ENCODE measurements at regions not wholly inside any gene's neighbourhood (a gene's known extent, or its start where the extent isn't known, plus 50 kb on each side); places are given as distances from the start of the nearest gene placed in this dataset.

DNA sequence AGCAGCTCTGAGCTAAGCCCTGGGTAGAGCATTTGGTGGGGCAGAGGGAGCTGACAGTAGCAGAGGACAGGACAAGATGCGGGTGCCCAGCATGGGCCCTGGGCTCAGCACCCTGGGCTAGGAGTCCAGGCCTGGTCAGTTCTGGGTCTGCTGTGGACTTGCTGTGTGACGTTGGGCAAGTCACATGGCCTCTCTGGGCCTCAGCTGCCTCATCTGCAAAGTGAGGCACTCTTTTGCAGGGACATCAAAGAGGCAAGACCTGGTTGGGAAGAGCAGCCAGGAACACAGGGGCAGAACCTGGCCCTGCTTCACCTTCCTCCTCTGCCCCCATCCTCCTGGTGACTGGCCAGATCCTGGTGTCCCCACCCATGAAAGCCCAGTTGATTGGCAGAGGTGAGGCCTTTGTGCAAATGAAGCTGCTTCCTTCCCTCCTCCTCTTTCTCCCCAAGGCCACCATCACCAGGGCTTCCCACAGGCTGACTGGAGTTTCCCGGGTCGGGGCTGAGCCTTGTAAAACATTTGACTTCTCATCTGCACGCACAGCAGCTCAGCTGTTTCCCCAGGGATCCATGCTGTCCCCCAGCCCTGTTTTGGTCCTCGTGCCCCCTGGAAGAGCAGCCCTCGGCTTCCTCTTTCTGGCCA lies 350.5 kb downstream of the MATN1 start:
- H3K4me2 ChIP-seq (ENCODE audit: low read length) = no peak overlapping the region
- H4K20me1 ChIP-seq (ENCODE audit: insufficient read depth) = no peaks in the 10 kb centered on the region
- no peak overlapping the region for H3K4me3 ChIP-seq (ENCODE audit: low read length)
- TF ChIP-seq TAF1 (IDR thresholded peaks at IDR 0.05; ENCODE audit: low read depth) = no peak
- TF ChIP-seq POLR2AphosphoS5 (IDR thresholded peaks at IDR 0.05) = no peak
- TF ChIP-seq, protein P1, sequence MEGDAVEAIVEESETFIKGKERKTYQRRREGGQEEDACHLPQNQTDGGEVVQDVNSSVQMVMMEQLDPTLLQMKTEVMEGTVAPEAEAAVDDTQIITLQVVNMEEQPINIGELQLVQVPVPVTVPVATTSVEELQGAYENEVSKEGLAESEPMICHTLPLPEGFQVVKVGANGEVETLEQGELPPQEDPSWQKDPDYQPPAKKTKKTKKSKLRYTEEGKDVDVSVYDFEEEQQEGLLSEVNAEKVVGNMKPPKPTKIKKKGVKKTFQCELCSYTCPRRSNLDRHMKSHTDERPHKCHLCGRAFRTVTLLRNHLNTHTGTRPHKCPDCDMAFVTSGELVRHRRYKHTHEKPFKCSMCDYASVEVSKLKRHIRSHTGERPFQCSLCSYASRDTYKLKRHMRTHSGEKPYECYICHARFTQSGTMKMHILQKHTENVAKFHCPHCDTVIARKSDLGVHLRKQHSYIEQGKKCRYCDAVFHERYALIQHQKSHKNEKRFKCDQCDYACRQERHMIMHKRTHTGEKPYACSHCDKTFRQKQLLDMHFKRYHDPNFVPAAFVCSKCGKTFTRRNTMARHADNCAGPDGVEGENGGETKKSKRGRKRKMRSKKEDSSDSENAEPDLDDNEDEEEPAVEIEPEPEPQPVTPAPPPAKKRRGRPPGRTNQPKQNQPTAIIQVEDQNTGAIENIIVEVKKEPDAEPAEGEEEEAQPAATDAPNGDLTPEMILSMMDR (IDR thresholded peaks at IDR 0.05; ENCODE audit: poor library complexity, severe bottlenecking) = no peak
- TF ChIP-seq EP300 (conservative IDR thresholded peaks at IDR 0.05; ENCODE audit: poor library complexity, severe bottlenecking) = no peak
- H2AFZ ChIP-seq (ENCODE audit: low read depth, low read length) = no peak overlapping the region
- no peaks in the 10 kb centered on the region for H3K9me2 ChIP-seq (ENCODE audit: insufficient read depth, low read length)
- no peaks in the 10 kb centered on the region for H3K79me2 ChIP-seq (replicated peaks; ENCODE audit: insufficient read depth, low read length)
- no peaks in the 10 kb centered on the region for H3F3A ChIP-seq (ENCODE audit: insufficient read depth, low read length, poor library complexity, severe bottlenecking)
- no peaks in the 10 kb centered on the region for H3K36me3 ChIP-seq (ENCODE audit: insufficient read depth, low read length)
- H3K9ac ChIP-seq (ENCODE audit: low read length) = no peak overlapping the region
- H3K9me3 ChIP-seq (ENCODE audit: low read length) = no peaks in the 10 kb centered on the region
- no peak overlapping the region for H3K27ac ChIP-seq (ENCODE audit: low read length)
- H3K27me3 ChIP-seq (ENCODE audit: insufficient read depth, low read depth, low read length) = no peaks in the 10 kb centered on the region

DNA sequence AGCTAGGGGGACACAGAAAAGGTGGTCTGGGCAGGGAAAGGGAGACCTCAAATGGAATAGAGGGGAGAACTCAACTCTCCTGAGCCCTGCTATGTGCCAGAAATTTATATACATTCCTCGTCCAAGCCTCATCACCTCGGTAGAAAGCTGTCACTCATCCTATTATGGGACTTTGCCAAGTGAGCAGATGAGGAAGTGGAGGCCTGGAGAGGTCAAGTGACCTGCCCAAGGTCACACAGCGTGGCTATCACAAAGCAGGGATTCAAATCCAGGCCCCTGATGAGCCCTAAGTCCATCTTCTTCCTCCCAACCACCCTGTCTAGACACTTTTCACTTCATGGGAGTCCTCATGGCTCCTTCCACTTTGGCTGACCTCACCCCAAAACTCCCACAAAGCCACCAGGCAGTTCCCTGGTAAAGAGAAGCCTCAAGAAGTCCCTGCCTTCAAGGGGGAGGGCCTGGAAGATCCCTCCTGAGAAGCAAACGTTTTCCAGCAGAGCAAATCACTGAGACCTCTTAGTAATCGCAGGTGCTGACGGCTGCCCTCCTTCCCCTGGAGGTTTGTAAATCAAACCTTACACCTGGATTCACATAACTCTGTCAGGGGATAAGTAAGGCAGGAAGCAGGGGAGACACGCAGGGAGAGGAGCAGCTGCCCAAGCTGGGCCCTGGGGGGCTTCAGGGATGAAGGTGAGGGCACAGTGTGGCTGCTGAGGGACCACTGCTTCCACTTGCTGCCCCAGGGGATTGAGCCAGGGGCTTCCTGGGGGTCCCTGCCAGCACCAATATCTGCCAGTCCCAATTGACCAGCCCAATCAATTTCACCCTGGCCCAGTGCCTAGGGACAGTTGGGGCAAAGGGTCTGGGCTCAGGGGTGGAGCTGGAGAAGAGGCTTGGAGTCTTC lies 351.2 kb downstream of the MATN1 start:
- TF ChIP-seq POLR2AphosphoS5 (IDR thresholded peaks at IDR 0.05) = no peak
- no peak for TF ChIP-seq EP300 (conservative IDR thresholded peaks at IDR 0.05; ENCODE audit: poor library complexity, severe bottlenecking)
- TF ChIP-seq MXI1 (conservative IDR thresholded peaks at IDR 0.05; ENCODE audit: poor library complexity, severe bottlenecking) = no peak
- TF ChIP-seq EZH2 (IDR thresholded peaks at IDR 0.05; ENCODE audit: borderline replicate concordance, insufficient read depth, low read length, poor library complexity, severe bottlenecking) = no peak
- TF ChIP-seq SMC3 (conservative IDR thresholded peaks at IDR 0.05; ENCODE audit: poor library complexity) = no peak
- no peak for TF ChIP-seq TAF1 (IDR thresholded peaks at IDR 0.05; ENCODE audit: low read depth)
- TF ChIP-seq, protein P1 (IDR thresholded peaks at IDR 0.05; ENCODE audit: poor library complexity, severe bottlenecking) = no peak
- Histone ChIP-seq H3K4me2 (ENCODE audit: low read length) (no peak overlapping the region), H2AFZ (ENCODE audit: low read depth, low read length) (no peak overlapping the region), H3K9ac (ENCODE audit: low read length) (no peak overlapping the region), H3K27me3 (ENCODE audit: insufficient read depth, low read depth, low read length) (no peaks in the 10 kb centered on the region), H3F3A (ENCODE audit: insufficient read depth, low read length, poor library complexity, severe bottlenecking) (no peaks in the 10 kb centered on the region), H3K9me2 (ENCODE audit: insufficient read depth, low read length) (no peaks in the 10 kb centered on the region), H4K20me1 (ENCODE audit: insufficient read depth) (no peaks in the 10 kb centered on the region), H3K9me3 (ENCODE audit: low read length) (no peaks in the 10 kb centered on the region), H3K36me3 (ENCODE audit: insufficient read depth, low read length) (no peaks in the 10 kb centered on the region), H3K27ac (ENCODE audit: low read length) (no peak overlapping the region), H3K79me2 (replicated peaks; ENCODE audit: insufficient read depth, low read length) (no peaks in the 10 kb centered on the region), H3K4me3 (ENCODE audit: low read length) (no peak overlapping the region)

Measured in neural cell (in vitro differentiated cells).